ENCODE measurements at regions not wholly inside any gene's neighbourhood (a gene's known extent, or its start where the extent isn't known, plus 50 kb on each side); places are given as distances from the start of the nearest gene placed in this dataset.

DNA sequence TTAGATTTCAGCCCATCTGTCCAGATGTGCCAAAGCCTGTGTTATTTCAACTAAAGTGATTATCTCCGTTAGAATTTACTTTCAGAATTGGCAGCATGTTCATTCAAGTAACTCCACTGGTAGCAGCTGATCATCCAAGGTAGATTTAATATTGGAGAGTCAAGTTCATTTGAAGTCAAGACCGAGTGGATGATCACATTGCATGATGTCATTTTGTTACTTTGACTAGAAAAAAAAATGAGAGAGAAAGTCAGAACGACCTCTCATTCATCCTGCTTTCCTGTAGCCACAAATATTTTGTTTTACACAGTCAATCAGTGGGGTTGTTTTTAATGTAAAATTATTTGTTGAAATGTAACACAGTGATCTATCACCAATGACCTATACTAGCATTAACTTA lies 196.7 kb upstream of the PHYHIPL start:
- TF ChIP-seq CTCF (IDR thresholded peaks at IDR 0.05; ENCODE audit: insufficient read depth, low read depth, low read length), result no peak
- CTCF ChIA-PET, result interaction anchor here (0.6 to 1.3 kb wide), 2 partner anchors 9 to 27 kb away, joined by 3 to 4 read pairs; no protein-coding TSS in a partner anchor
- POLR2A ChIA-PET, result no interaction called here
- no peak for DNase-seq (ENCODE audit: low read depth)
- H3K4me3 ChIP-seq (ENCODE audit: low read depth, low read length), result no peak overlapping the region
- H3K27me3 ChIP-seq (ENCODE audit: control insufficient read depth, insufficient read depth, low read length), result no peaks in the 10 kb centered on the region; the same call in 1 of the 2 replicates
- H3K36me3 ChIP-seq (ENCODE audit: control insufficient read depth, insufficient read depth, low read length), result no peaks in the 10 kb centered on the region

GRCh38 chr10:58980826-58981415 lies 195.5 kb upstream of the PHYHIPL start:
- no peaks in the 10 kb centered on the region for H3K36me3 ChIP-seq (ENCODE audit: control insufficient read depth, insufficient read depth, low read length)
- H3K27me3 ChIP-seq (ENCODE audit: control insufficient read depth, insufficient read depth, low read length), result no peaks in the 10 kb centered on the region; the same call in 1 of the 2 replicates
- no peak for TF ChIP-seq CTCF (IDR thresholded peaks at IDR 0.05; ENCODE audit: insufficient read depth, low read depth, low read length)
- no peak overlapping the region for H3K4me3 ChIP-seq (ENCODE audit: low read depth, low read length)
- POLR2A ChIA-PET, result no interaction called here
- no peak for DNase-seq (ENCODE audit: low read depth)
- CTCF ChIA-PET, result no interaction called here

DNA sequence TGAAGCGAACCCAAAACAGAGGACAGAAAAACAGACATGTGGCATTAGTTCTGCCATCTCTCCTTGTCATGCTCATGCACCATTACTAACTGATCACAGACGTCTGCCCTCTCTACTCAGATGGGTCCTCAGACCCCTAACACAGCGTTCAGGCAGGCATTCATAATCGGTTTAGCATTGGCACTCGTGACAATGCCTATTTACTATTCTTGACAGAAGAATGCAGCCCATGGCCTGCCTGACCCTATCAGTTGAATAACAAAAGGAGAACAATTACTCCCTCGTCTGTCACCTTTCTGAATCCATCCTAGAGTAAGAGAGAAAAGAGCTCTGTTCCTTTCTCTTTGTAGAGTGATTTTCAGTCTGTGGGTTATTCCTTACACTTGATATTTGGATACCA lies 194.6 kb upstream of the PHYHIPL start:
- ChIA-PET CTCF (no interaction called here), POLR2A (no interaction called here)
- Histone ChIP-seq H3K4me3 (ENCODE audit: low read depth, low read length) (no peak overlapping the region), H3K27me3 (ENCODE audit: control insufficient read depth, insufficient read depth, low read length) (no peaks in the 10 kb centered on the region; the same call in 1 of the 2 replicates), H3K36me3 (ENCODE audit: control insufficient read depth, insufficient read depth, low read length) (no peaks in the 10 kb centered on the region)
- no peak for TF ChIP-seq CTCF (IDR thresholded peaks at IDR 0.05; ENCODE audit: insufficient read depth, low read depth, low read length)
- DNase-seq (ENCODE audit: low read depth), result no peak

DNA sequence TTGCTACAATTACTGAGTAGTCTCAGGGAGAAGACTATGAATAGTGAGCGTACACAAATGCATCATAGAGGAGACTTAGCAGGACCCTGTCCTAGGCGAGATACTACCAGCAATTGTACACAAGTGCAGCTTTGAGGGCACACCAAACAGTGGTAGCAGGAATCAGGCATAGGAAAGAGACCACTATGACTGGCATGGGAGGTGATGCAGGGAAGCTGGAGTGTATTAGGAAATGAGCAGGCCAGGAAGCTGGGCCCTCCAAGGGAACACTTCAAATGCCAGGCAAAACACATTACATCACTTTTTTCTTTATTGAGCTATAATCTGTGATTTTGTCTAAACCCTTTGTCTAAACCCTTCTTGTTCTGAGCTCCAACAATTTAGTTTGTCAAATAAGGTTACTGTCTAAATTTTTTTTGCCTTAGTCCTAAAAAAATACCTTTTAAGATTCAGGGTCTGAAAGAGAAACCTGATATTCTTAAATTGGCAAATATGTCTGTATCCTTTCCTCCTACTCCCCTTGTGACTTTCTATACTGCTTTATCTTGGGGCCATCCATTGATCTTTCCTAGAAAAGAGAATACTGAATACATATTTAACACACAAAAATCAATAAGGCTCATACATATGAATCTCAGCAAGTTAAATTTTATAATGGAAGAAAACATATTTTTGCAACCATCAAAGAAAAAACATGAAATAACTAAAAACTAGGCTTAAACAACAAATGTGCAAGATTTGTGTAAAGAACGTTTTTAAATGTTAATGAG lies 193.8 kb upstream of the PHYHIPL start:
- ChIA-PET POLR2A (no interaction called here), CTCF (no interaction called here)

More for the DNA sequence above, 193.8 kb upstream of the PHYHIPL start:
- Histone ChIP-seq H3K36me3 (ENCODE audit: control insufficient read depth, insufficient read depth, low read length) (no peaks in the 10 kb centered on the region), H3K4me3 (ENCODE audit: low read depth, low read length) (no peak overlapping the region), H3K27me3 (ENCODE audit: control insufficient read depth, insufficient read depth, low read length) (no peaks in the 10 kb centered on the region; the same call in none of the 2 replicates)
- no peak for TF ChIP-seq CTCF (IDR thresholded peaks at IDR 0.05; ENCODE audit: insufficient read depth, low read depth, low read length)
- no peak for DNase-seq (ENCODE audit: low read depth)

Measured in BJ (cell line).